Osteoblast (primary cell): ENCODE measurements at regions not wholly inside any gene's neighbourhood (a gene's known extent, or its start where the extent isn't known, plus 50 kb on each side); places are given as distances from the start of the nearest gene placed in this dataset.

Experiments used
- DNase-seq: peaks from one replicate; pipeline ENCODE4 v3.0.0; 2011; ENCODE audit warnings: low spot score, mixed read lengths; ENCODE audit not compliant: insufficient read length; ENCODE audit errors: missing footprints
- H2AFZ ChIP-seq: 2 replicates; pipeline ENCODE4 v1.6.0; 2011; ENCODE audit warnings: mild to moderate bottlenecking, low read length
- H3K27ac ChIP-seq: 2 replicates; pipeline ENCODE4 v1.5.1; 2011; ENCODE audit warnings: mild to moderate bottlenecking, low read depth, low read length, moderate library complexity
- H3K27me3 ChIP-seq: 2 replicates; pipeline ENCODE4 v1.6.0; 2012; ENCODE audit warnings: mild to moderate bottlenecking, control low read depth, inconsistent platforms, low read length, moderate library complexity; ENCODE audit not compliant: insufficient read depth
- H3K36me3 ChIP-seq: 2 replicates; pipeline ENCODE4 v1.5.1; 2011; ENCODE audit warnings: mild to moderate bottlenecking, low read length, control low read depth, moderate library complexity; ENCODE audit not compliant: insufficient read depth
- H3K4me1 ChIP-seq: 2 replicates; pipeline ENCODE4 v1.5.1; 2011; ENCODE audit warnings: mild to moderate bottlenecking, low read length, control low read depth, moderate library complexity; ENCODE audit not compliant: insufficient read depth
- H3K4me2 ChIP-seq: 2 replicates; pipeline ENCODE4 v1.6.0; 2011; ENCODE audit warnings: mild to moderate bottlenecking, low read length; ENCODE audit not compliant: insufficient read depth
- H3K4me3 ChIP-seq: fragments of 200-600 bp; sonication (generic); 3 replicates; pipeline ENCODE4 v1.5.1; 2012; ENCODE audit warnings: mild to moderate bottlenecking, low read length, inconsistent platforms; ENCODE audit not compliant: insufficient read depth
- H3K79me2 ChIP-seq: 2 replicates; pipeline ENCODE4 v1.6.0; 2012; ENCODE audit warnings: mild to moderate bottlenecking, low read length, control low read depth, inconsistent platforms; ENCODE audit not compliant: insufficient read depth
- H3K9me3 ChIP-seq: 2 replicates; pipeline ENCODE4 v1.5.1; 2011; ENCODE audit warnings: low read depth, low read length, control low read depth
- H4K20me1 ChIP-seq: 2 replicates; pipeline ENCODE4 v1.6.0; 2012; ENCODE audit warnings: mild to moderate bottlenecking, low read length, control low read depth; ENCODE audit not compliant: insufficient read depth
- CTCF ChIP-seq: IDR thresholded peaks from 2 replicates; pipeline ENCODE4 v1.5.1; 2011; ENCODE audit warnings: mild to moderate bottlenecking, low read depth, low read length, moderate library complexity; ENCODE audit errors: extremely low read depth

- no peaks in the 10 kb centered on the region for H3K4me1 ChIP-seq
- H2AFZ ChIP-seq: no peak overlapping the region
- no peaks in the 10 kb centered on the region for H3K36me3 ChIP-seq
- no peak for DNase-seq
- no peak overlapping the region for H3K4me3 ChIP-seq
- TF ChIP-seq CTCF: no peak
- no peak overlapping the region for H3K27ac ChIP-seq
- H3K27me3 ChIP-seq: no peaks in the 10 kb centered on the region
- H3K4me2 ChIP-seq: no peak overlapping the region
- no peaks in the 10 kb centered on the region for H4K20me1 ChIP-seq
- H3K79me2 ChIP-seq: no peaks in the 10 kb centered on the region
- H3K9me3 ChIP-seq: no peaks in the 10 kb centered on the region
Observed at GRCh38 chr5:50559955-50560354, 106.5 kb upstream of the PARP8 start.

- Histone ChIP-seq H2AFZ (no peak overlapping the region), H4K20me1 (no peaks in the 10 kb centered on the region), H3K36me3 (no peaks in the 10 kb centered on the region), H3K27ac (no peak overlapping the region), H3K9me3 (no peaks in the 10 kb centered on the region), H3K27me3 (no peaks in the 10 kb centered on the region), H3K4me1 (no peaks in the 10 kb centered on the region), H3K4me3 (no peak overlapping the region), H3K79me2 (no peaks in the 10 kb centered on the region), H3K4me2 (no peak overlapping the region)
- no peak for TF ChIP-seq CTCF
- no peak for DNase-seq
Observed at GRCh38 chr5:50562694-50563093, 103.7 kb upstream of the PARP8 start.

GRCh38 chr5:50564079-50564478 is 102.4 kb upstream of the PARP8 start:
- TF ChIP-seq CTCF: no peak
- no peaks in the 10 kb centered on the region for H3K4me1 ChIP-seq
- no peaks in the 10 kb centered on the region for H3K27me3 ChIP-seq
- H3K27ac ChIP-seq: no peak overlapping the region
- no peak overlapping the region for H3K4me2 ChIP-seq
- no peak for DNase-seq
- H3K79me2 ChIP-seq: no peaks in the 10 kb centered on the region
- no peaks in the 10 kb centered on the region for H3K36me3 ChIP-seq
- no peak overlapping the region for H3K4me3 ChIP-seq
- H3K9me3 ChIP-seq: no peaks in the 10 kb centered on the region
- no peak overlapping the region for H2AFZ ChIP-seq
- no peaks in the 10 kb centered on the region for H4K20me1 ChIP-seq

- Histone ChIP-seq H2AFZ (no peak overlapping the region), H3K27ac (no peak overlapping the region), H3K27me3 (no peaks in the 10 kb centered on the region), H3K36me3 (no peaks in the 10 kb centered on the region), H3K4me3 (no peak overlapping the region), H3K4me2 (no peak overlapping the region), H3K79me2 (no peaks in the 10 kb centered on the region), H4K20me1 (no peaks in the 10 kb centered on the region), H3K9me3 (no peaks in the 10 kb centered on the region), H3K4me1 (no peaks in the 10 kb centered on the region)
- DNase-seq: no peak
- TF ChIP-seq CTCF: no peak
Observed at GRCh38 chr5:50564558-50564957, 101.9 kb upstream of the PARP8 start.
